ENCODE measurements at regions not wholly inside any gene's neighbourhood (a gene's known extent, or its start where the extent isn't known, plus 50 kb on each side); places are given as distances from the start of the nearest gene placed in this dataset.

DNA sequence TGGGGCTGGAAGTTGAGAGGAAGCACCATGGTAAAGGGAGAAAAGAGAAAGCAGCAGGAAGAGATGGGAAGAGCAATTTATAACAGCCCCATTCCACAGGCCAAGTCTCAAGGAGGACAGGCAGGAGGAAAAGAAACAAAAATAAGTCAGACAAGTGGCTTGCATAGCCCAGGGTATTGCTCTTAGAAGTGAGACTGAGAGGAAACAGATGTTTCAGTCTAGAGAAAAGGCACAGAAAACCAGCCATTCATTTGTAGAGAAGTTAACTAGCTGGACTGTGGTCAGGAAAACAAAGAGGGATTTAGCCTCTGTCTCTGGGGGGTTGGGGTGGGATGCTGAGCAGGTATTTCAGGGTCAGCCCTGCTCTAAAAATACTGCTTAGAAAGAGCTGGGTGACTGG is 175.0 kb upstream of the ARHGEF9 start:
- no peak overlapping the region for H3K9ac ChIP-seq (ENCODE audit: control insufficient read depth, extremely low read depth, insufficient read depth, low read length)
- H3K9me3 ChIP-seq (ENCODE audit: control insufficient read depth, low read depth, low read length), result no peaks in the 10 kb centered on the region
- H3K4me2 ChIP-seq (ENCODE audit: control insufficient read depth, extremely low read depth, insufficient read depth, low read depth, low read length), result no peak overlapping the region
- dilution Hi-C loops (cut with MboI; ENCODE audit: extremely low pct_ligation_motif_present, low sequenced_read_pairs), result no loop called here
- H2AFZ ChIP-seq (ENCODE audit: control insufficient read depth, low read length), result no peak overlapping the region
- H3K9me1 ChIP-seq (ENCODE audit: control insufficient read depth, extremely low read depth, insufficient read depth, low read length), result no peaks in the 10 kb centered on the region
- no peaks in the 10 kb centered on the region for H3K4me1 ChIP-seq (ENCODE audit: control insufficient read depth, extremely low read depth, insufficient read depth, low read length)
- H3K4me3 ChIP-seq (ENCODE audit: control insufficient read depth in 2 of 3, extremely low read depth in 1 of 3, insufficient read depth in 2 of 3, low read depth in 1 of 3, low read length in 3 of 3), result no peak overlapping the region
- no peaks in the 10 kb centered on the region for H3K27me3 ChIP-seq (ENCODE audit: control insufficient read depth, extremely low read depth, insufficient read depth, low read length)
- no peaks in the 10 kb centered on the region for H3K79me2 ChIP-seq (ENCODE audit: control insufficient read depth, insufficient read depth, low read length)
- FAIRE-seq (no peak), DNase-seq (ENCODE audit: low read depth, low spot score) (no peak)
- H4K20me1 ChIP-seq (ENCODE audit: control insufficient read depth, extremely low read depth, insufficient read depth, low read length), result no peaks in the 10 kb centered on the region
- TF ChIP-seq, protein P1, sequence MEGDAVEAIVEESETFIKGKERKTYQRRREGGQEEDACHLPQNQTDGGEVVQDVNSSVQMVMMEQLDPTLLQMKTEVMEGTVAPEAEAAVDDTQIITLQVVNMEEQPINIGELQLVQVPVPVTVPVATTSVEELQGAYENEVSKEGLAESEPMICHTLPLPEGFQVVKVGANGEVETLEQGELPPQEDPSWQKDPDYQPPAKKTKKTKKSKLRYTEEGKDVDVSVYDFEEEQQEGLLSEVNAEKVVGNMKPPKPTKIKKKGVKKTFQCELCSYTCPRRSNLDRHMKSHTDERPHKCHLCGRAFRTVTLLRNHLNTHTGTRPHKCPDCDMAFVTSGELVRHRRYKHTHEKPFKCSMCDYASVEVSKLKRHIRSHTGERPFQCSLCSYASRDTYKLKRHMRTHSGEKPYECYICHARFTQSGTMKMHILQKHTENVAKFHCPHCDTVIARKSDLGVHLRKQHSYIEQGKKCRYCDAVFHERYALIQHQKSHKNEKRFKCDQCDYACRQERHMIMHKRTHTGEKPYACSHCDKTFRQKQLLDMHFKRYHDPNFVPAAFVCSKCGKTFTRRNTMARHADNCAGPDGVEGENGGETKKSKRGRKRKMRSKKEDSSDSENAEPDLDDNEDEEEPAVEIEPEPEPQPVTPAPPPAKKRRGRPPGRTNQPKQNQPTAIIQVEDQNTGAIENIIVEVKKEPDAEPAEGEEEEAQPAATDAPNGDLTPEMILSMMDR (optimal IDR thresholded peaks at IDR 0.05 in 1 of 3, IDR thresholded peaks at IDR 0.05 in 1 of 3, conservative IDR thresholded peaks at IDR 0.05 in 1 of 3; ENCODE audit: extremely low read depth in 1 of 3, insufficient read depth in 2 of 3, low read length in 3 of 3), result no peak
- TF ChIP-seq EZH2 (IDR thresholded peaks at IDR 0.05; ENCODE audit: low read length), result no peak
- no peaks in the 10 kb centered on the region for H3K36me3 ChIP-seq (ENCODE audit: control insufficient read depth in 2 of 2, extremely low read depth in 1 of 2, insufficient read depth in 2 of 2, low read length in 2 of 2)
- H3K27ac ChIP-seq (ENCODE audit: control insufficient read depth, insufficient read depth, low read length), result no peak overlapping the region

DNA sequence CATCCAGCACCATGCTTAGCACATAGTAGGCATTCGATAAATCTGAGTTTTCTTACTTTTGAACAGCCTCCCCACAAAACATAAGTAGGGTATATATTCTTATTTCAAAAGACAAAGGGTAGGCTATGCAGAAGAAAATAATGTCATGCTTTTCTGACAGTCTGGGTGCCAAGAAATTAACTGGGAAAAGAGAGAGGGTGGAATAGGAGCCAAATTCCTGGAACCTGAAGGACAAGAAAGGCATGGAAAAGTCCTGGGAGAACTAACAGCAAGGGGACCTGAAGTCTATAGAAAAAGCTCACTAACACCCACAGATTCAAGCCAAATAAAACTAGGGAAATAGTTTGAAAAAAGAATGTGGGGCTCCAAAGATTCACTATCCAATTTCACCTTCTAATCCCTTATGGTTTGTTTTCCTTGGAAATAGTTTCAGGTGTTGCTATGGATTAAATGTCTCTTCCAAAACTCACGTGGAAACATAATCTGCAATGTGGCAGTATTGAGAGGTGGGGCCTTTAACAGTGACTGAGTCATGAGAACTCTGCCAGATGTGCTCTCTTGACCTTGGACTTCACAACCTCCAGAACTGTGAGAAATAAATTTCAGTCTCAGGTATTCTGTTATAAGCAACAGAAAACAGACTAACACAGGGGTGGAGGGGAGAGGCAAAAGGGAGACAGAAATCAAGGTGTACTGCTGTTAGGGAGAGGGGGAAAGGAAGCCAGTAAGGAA is 173.3 kb upstream of the ARHGEF9 start:
- no peak overlapping the region for H3K4me2 ChIP-seq (ENCODE audit: control insufficient read depth, extremely low read depth, insufficient read depth, low read depth, low read length)
- no peaks in the 10 kb centered on the region for H3K9me1 ChIP-seq (ENCODE audit: control insufficient read depth, extremely low read depth, insufficient read depth, low read length)
- H3K27me3 ChIP-seq (ENCODE audit: control insufficient read depth, extremely low read depth, insufficient read depth, low read length), result no peaks in the 10 kb centered on the region
- no peak overlapping the region for H3K27ac ChIP-seq (ENCODE audit: control insufficient read depth, insufficient read depth, low read length)
- no peaks in the 10 kb centered on the region for H3K9me3 ChIP-seq (ENCODE audit: control insufficient read depth, low read depth, low read length)
- no peak for TF ChIP-seq EZH2 (IDR thresholded peaks at IDR 0.05; ENCODE audit: low read length)
- TF ChIP-seq, protein P1 (optimal IDR thresholded peaks at IDR 0.05 in 1 of 3, IDR thresholded peaks at IDR 0.05 in 1 of 3, conservative IDR thresholded peaks at IDR 0.05 in 1 of 3; ENCODE audit: extremely low read depth in 1 of 3, insufficient read depth in 2 of 3, low read length in 3 of 3), result no peak
- no peak for FAIRE-seq
- no peaks in the 10 kb centered on the region for H3K4me1 ChIP-seq (ENCODE audit: control insufficient read depth, extremely low read depth, insufficient read depth, low read length)
- H3K9ac ChIP-seq (ENCODE audit: control insufficient read depth, extremely low read depth, insufficient read depth, low read length), result no peak overlapping the region
- dilution Hi-C loops (cut with MboI; ENCODE audit: extremely low pct_ligation_motif_present, low sequenced_read_pairs), result no loop called here
- H4K20me1 ChIP-seq (ENCODE audit: control insufficient read depth, extremely low read depth, insufficient read depth, low read length), result no peaks in the 10 kb centered on the region
- H3K4me3 ChIP-seq (ENCODE audit: control insufficient read depth in 2 of 3, extremely low read depth in 1 of 3, insufficient read depth in 2 of 3, low read depth in 1 of 3, low read length in 3 of 3), result no peak overlapping the region
- no peaks in the 10 kb centered on the region for H3K79me2 ChIP-seq (ENCODE audit: control insufficient read depth, insufficient read depth, low read length)
- DNase-seq (ENCODE audit: low read depth, low spot score), result no peak
- no peaks in the 10 kb centered on the region for H3K36me3 ChIP-seq (ENCODE audit: control insufficient read depth in 2 of 2, extremely low read depth in 1 of 2, insufficient read depth in 2 of 2, low read length in 2 of 2)
- no peak overlapping the region for H2AFZ ChIP-seq (ENCODE audit: control insufficient read depth, low read length)

Data from keratinocyte (primary cell).